ENCODE measurements at regions not wholly inside any gene's neighbourhood (a gene's known extent, or its start where the extent isn't known, plus 50 kb on each side); places are given as distances from the start of the nearest gene placed in this dataset.

DNA sequence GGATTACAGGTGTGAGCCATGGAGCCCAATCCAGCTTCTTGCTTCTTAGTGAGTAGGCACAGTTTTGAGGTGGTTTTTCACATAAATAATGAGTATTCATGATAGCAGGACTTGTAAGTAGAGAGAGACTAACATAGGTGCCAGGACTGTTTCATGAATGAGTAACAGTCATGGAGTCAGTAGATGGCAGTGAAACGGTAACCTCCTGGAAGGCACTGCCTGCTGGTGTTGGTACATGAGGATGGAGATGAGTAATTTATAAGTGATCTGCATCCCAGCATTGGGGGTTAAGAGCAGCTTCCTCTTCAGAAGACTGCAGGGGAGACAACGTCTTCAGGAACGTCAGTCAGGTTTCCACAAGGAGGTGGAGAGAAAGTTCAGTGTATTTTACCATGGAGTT is 143.8 kb downstream of the HAUS1 start:
- no peak for TF ChIP-seq CTCF (IDR thresholded peaks at IDR 0.05; ENCODE audit: low read depth, low read length, poor library complexity, severe bottlenecking)
- no peak for TF ChIP-seq EZH2phosphoT487 (IDR thresholded peaks at IDR 0.05; ENCODE audit: borderline replicate concordance, low read length)

Data from DOHH2 (cell line).